H9 (cell line): ENCODE measurements at regions not wholly inside any gene's neighbourhood (a gene's known extent, or its start where the extent isn't known, plus 50 kb on each side); places are given as distances from the start of the nearest gene placed in this dataset.

Experiments
- DNase-seq: peaks from one replicate; pipeline ENCODE4 v3.0.0-alpha.2; 2017
- H2AFZ ChIP-seq: one replicate; pipeline ENCODE4 v1.6.1; 2013; ENCODE audit warnings: mild to moderate bottlenecking, low read length, control low read depth, moderate library complexity
- H2AK5ac ChIP-seq: 2 replicates; pipeline ENCODE4 v1.6.1; 2013; ENCODE audit warnings: low read length, control low read depth, mixed read lengths; ENCODE audit not compliant: insufficient read length
- H2BK120ac ChIP-seq: one replicate; pipeline ENCODE4 v1.6.1; 2013; ENCODE audit warnings: low read depth, mild to moderate bottlenecking, low read length, control low read depth, inconsistent platforms; ENCODE audit not compliant: poor library complexity, severe bottlenecking
- H2BK12ac ChIP-seq: 2 replicates; pipeline ENCODE4 v1.6.1; 2013; ENCODE audit warnings: low read length, control low read depth, mixed read lengths, low read depth; ENCODE audit not compliant: insufficient read length
- H2BK15ac ChIP-seq: 2 replicates; pipeline ENCODE4 v1.6.1; 2013; ENCODE audit warnings: low read depth, low read length, control low read depth
- H2BK20ac ChIP-seq: one replicate; pipeline ENCODE4 v1.6.1; 2013; ENCODE audit warnings: low read depth, mild to moderate bottlenecking, low read length, control low read depth, inconsistent platforms; ENCODE audit not compliant: poor library complexity, severe bottlenecking
- H2BK5ac ChIP-seq: 2 replicates; pipeline ENCODE4 v1.6.1; 2013; ENCODE audit warnings: low read length, control low read depth, mixed read lengths; ENCODE audit not compliant: insufficient read length
- H3K14ac ChIP-seq: 2 replicates; pipeline ENCODE4 v1.6.1; 2013; ENCODE audit warnings: low read length, control low read depth; ENCODE audit not compliant: insufficient read depth
- H3K18ac ChIP-seq: 2 replicates; pipeline ENCODE4 v1.6.1; 2013; ENCODE audit warnings: low read depth, mild to moderate bottlenecking, mixed read lengths, low read length, control low read depth; ENCODE audit not compliant: insufficient read length
- H3K23ac ChIP-seq: 2 replicates; pipeline ENCODE4 v1.6.1; 2013; ENCODE audit warnings: low read length, control low read depth, mixed read lengths, low read depth; ENCODE audit not compliant: insufficient read length
- H3K23me2 ChIP-seq: 2 replicates; pipeline ENCODE4 v1.6.1; 2013; ENCODE audit warnings: low read depth, mild to moderate bottlenecking, mixed read lengths, low read length, control low read depth; ENCODE audit not compliant: insufficient read length, poor library complexity, severe bottlenecking
- H3K27ac ChIP-seq: 2 replicates; pipeline ENCODE4 v1.5.1; 2013; ENCODE audit warnings: low read length, control low read depth, mixed read lengths, low read depth; ENCODE audit not compliant: insufficient read length
- H3K27me3 ChIP-seq: 2 replicates; pipeline ENCODE4 v1.6.1; 2013; ENCODE audit warnings: low read length, control low read depth, inconsistent platforms; ENCODE audit not compliant: insufficient read depth
- H3K4ac ChIP-seq: 2 replicates; pipeline ENCODE4 v1.6.1; 2013; ENCODE audit warnings: low read depth, mild to moderate bottlenecking, control low read depth, inconsistent platforms, low read length, moderate library complexity
- H3K4me1 ChIP-seq: 2 replicates; pipeline ENCODE4 v1.6.1; 2013; ENCODE audit warnings: low read length, control low read depth, inconsistent platforms; ENCODE audit not compliant: insufficient read depth
- H3K4me2 ChIP-seq: 2 replicates; pipeline ENCODE4 v1.6.1; 2013; ENCODE audit warnings: low read length, control low read depth, mixed read lengths; ENCODE audit not compliant: insufficient read length, insufficient read depth
- H3K56ac ChIP-seq: 2 replicates; pipeline ENCODE4 v1.6.1; 2013; ENCODE audit warnings: low read depth, mild to moderate bottlenecking, mixed read lengths, low read length, control low read depth; ENCODE audit not compliant: insufficient read length
- H3K79me1 ChIP-seq: 2 replicates; pipeline ENCODE4 v1.6.1; 2013; ENCODE audit warnings: low read depth, mild to moderate bottlenecking, moderate library complexity, low read length, control low read depth, inconsistent platforms; ENCODE audit not compliant: insufficient read depth, poor library complexity, severe bottlenecking
- H3K79me2 ChIP-seq: 2 replicates; pipeline ENCODE4 v1.6.1; 2013; ENCODE audit warnings: low read length, control low read depth, inconsistent platforms; ENCODE audit not compliant: insufficient read depth
- H3K9ac ChIP-seq: 2 replicates; pipeline ENCODE4 v1.6.1; 2013; ENCODE audit warnings: low read length, control low read depth, mixed read lengths; ENCODE audit not compliant: insufficient read length; ENCODE audit errors: extremely low read depth
- H3K9me3 ChIP-seq: one replicate; pipeline ENCODE4 v1.6.1; 2013; ENCODE audit warnings: low read depth, low read length, inconsistent platforms; ENCODE audit not compliant: control insufficient read depth
- H3T11ph ChIP-seq: one replicate; pipeline ENCODE4 v1.6.1; 2013; ENCODE audit warnings: mild to moderate bottlenecking, low read length, control low read depth, inconsistent platforms
- H4K20me1 ChIP-seq: one replicate; pipeline ENCODE4 v1.6.1; 2013; ENCODE audit not compliant: control insufficient read depth, insufficient read length, insufficient read depth
- H4K5ac ChIP-seq: 2 replicates; pipeline ENCODE4 v1.6.1; 2013; ENCODE audit warnings: low read depth, mild to moderate bottlenecking, mixed read lengths, low read length, control low read depth; ENCODE audit not compliant: insufficient read length
- H4K8ac ChIP-seq: replicated peaks from 2 replicates; pipeline ENCODE4 v1.6.1; 2013; ENCODE audit warnings: low read length, control low read depth, mixed read lengths, low read depth; ENCODE audit not compliant: insufficient read length
- H4K91ac ChIP-seq: 2 replicates; pipeline ENCODE4 v1.6.1; 2013; ENCODE audit warnings: low read depth, mild to moderate bottlenecking, moderate library complexity, mixed read lengths, low read length, control low read depth; ENCODE audit not compliant: insufficient read length
- H3K27ac Mint-ChIP-seq, 3 experiments: 2 replicates in 2 of 3; 3 replicates in 1 of 3; pipeline ENCODE4 v1.8.0; 2020 to 2021; ENCODE audit warnings: mixed read lengths in 3 of 3, mild to moderate bottlenecking in 1 of 3, moderate library complexity in 1 of 3
- H3K27me3 Mint-ChIP-seq: 2 replicates; pipeline ENCODE4 v1.8.0; 2021; ENCODE audit warnings: low read depth, mild to moderate bottlenecking, moderate library complexity, mixed read lengths
- H3K36me3 Mint-ChIP-seq, 3 experiments: 2 replicates in 2 of 3; 3 replicates in 1 of 3; pipeline ENCODE4 v1.8.0; 2020 to 2021; ENCODE audit warnings: low read depth in 3 of 3, mixed read lengths in 3 of 3; ENCODE audit not compliant: insufficient read depth in 1 of 3
- H3K4me1 Mint-ChIP-seq, 2 experiments: 2 replicates each; pipeline ENCODE4 v1.8.0; 2020; ENCODE audit warnings: mixed read lengths in 2 of 2
- H3K4me3 Mint-ChIP-seq, 2 experiments: 2 replicates in 1 of 2; 3 replicates in 1 of 2; pipeline ENCODE4 v1.8.0; 2020 to 2021; ENCODE audit warnings: mild to moderate bottlenecking in 2 of 2, mixed read lengths in 2 of 2, moderate library complexity in 1 of 2
- H3K9me3 Mint-ChIP-seq, 2 experiments: 2 replicates in 1 of 2; 3 replicates in 1 of 2; pipeline ENCODE4 v1.8.0; 2020; ENCODE audit warnings: mild to moderate bottlenecking in 2 of 2, mixed read lengths in 2 of 2, moderate library complexity in 1 of 2
- CTCF ChIP-seq: fragments of 200-600 bp; sonication (generic); conservative IDR thresholded peaks from 3 replicates; pipeline ENCODE4 v1.8.0; 2021; ENCODE audit warnings: antibody characterized with exemption, mild to moderate bottlenecking
- WGBS: extraction: QIAGEN DNeasy Blood & Tissue Kit; methylation state at CpG from one replicate; pipeline ENCODE4 v1.1.7; 2013; ENCODE audit warnings: missing lambda C conversion rate, low lambda C conversion rate, mixed read lengths; ENCODE audit not compliant: insufficient read length; ENCODE audit errors: extremely low coverage; 5-methylcytosine and 5-hydroxymethylcytosine counted together

- no peaks in the 10 kb centered on the region for H3K79me1 ChIP-seq
- H4K20me1 ChIP-seq, result no peaks in the 10 kb centered on the region
- H3K18ac ChIP-seq, result no peak overlapping the region
- no peak for DNase-seq
- no peaks in the 10 kb centered on the region for H3K4me1 ChIP-seq
- no CpG with 5 or more reads among the region's 4 CpGs for WGBS
- H3K27ac ChIP-seq, result no peak overlapping the region
- TF ChIP-seq CTCF, result no peak
- no peak overlapping the region for H3K4ac ChIP-seq
- no peaks in the 10 kb centered on the region for H3K9me3 ChIP-seq
- no peak overlapping the region for H2BK12ac ChIP-seq
- H2AK5ac ChIP-seq, result no peak overlapping the region
- H3K14ac ChIP-seq, result no peak overlapping the region
- H3T11ph ChIP-seq, result no peak overlapping the region
- H2BK20ac ChIP-seq, result no peak overlapping the region
- H2BK5ac ChIP-seq, result no peak overlapping the region
- H3K4me1 Mint-ChIP-seq, result peaks cover 11 to 18% of the 10 kb centered on the region in 2 experiments
- no peak overlapping the region for H4K91ac ChIP-seq
- no peaks in the 10 kb centered on the region for H3K79me2 ChIP-seq
- no peak overlapping the region for H2BK120ac ChIP-seq
- H3K23ac ChIP-seq, result no peak overlapping the region
- H3K27ac Mint-ChIP-seq, result no peak overlapping the region
- no peak overlapping the region for H2BK15ac ChIP-seq
- H4K8ac ChIP-seq, result no peak overlapping the region
- peaks cover 3% of the 10 kb centered on the region for H3K23me2 ChIP-seq
- no peak overlapping the region for H3K9ac ChIP-seq
- H3K4me2 ChIP-seq, result no peak overlapping the region
- no peak overlapping the region for H3K4me3 Mint-ChIP-seq
- no peaks in the 10 kb centered on the region; the same call in 1 of the 2 replicates for H3K27me3 ChIP-seq
- H3K36me3 Mint-ChIP-seq, result no peaks in the 10 kb centered on the region
- H3K9me3 Mint-ChIP-seq, result no peaks in the 10 kb centered on the region
- peaks cover 26% of the 10 kb centered on the region for H3K27me3 Mint-ChIP-seq
- no peak overlapping the region for H2AFZ ChIP-seq
- H3K56ac ChIP-seq, result no peak overlapping the region
- H4K5ac ChIP-seq, result no peak overlapping the region
These were observed 56.8 kb upstream of the HNRNPU start for GRCh38 chr1:244920911-244921761.
